ENCODE measurements at regions not wholly inside any gene's neighbourhood (a gene's known extent, or its start where the extent isn't known, plus 50 kb on each side); places are given as distances from the start of the nearest gene placed in this dataset.

- Histone ChIP-seq H3K9me3 (ENCODE audit: insufficient read depth in 2 of 2, low read depth in 1 of 2, low read length in 1 of 2) (peaks cover 10 to 11% of the 10 kb centered on the region in 2 experiments), H2BK5ac (ENCODE audit: low read depth, low read length) (no peak overlapping the region)
- WGBS, 2 experiments (ENCODE audit: extremely low coverage in 1 of 2, insufficient coverage in 1 of 2, insufficient read length in 1 of 2, insufficient replicate concordance in 2 of 2, low coverage in 1 of 2, low lambda C conversion rate in 2 of 2, missing lambda C conversion rate in 1 of 2): 85% methylated on average over 2 of the region's 2 CpGs; no CpG with 5 or more reads in 1 of the 2 experiments
Measured at GRCh38 chr19:30273184-30273583, 99.0 kb upstream of the ZNF536 start.

More at GRCh38 chr19:30273184-30273583, 99.0 kb upstream of the ZNF536 start:
- DNase-seq (ENCODE audit: low read depth in 1 of 2, low spot score in 2 of 2) (no peak), FAIRE-seq (no peak)
- Histone ChIP-seq H3K14ac (ENCODE audit: insufficient read length) (no peak overlapping the region), H3K27me3 (replicated peaks in 1 of 4; ENCODE audit: control insufficient read depth in 3 of 4, extremely low read depth in 1 of 4, insufficient read depth in 3 of 4, low read length in 3 of 4) (no peaks in the 10 kb centered on the region; a peak in 1 of 7 replicates), H2BK15ac (ENCODE audit: low read length) (no peak overlapping the region), H2BK20ac (ENCODE audit: low read length) (no peak overlapping the region), H3K9ac (replicated peaks in 1 of 4; ENCODE audit: extremely low read depth in 1 of 4, low read depth in 3 of 4, low read length in 3 of 4) (no peak overlapping the region), H3K27ac (ENCODE audit: low read depth, low read length) (no peak overlapping the region), H2BK120ac (replicated peaks; ENCODE audit: low read depth, low read length) (no peak overlapping the region), H3K36me3 (ENCODE audit: control insufficient read depth in 2 of 4, insufficient read depth in 4 of 4, low read length in 3 of 4) (no peaks in the 10 kb centered on the region), H4K5ac (ENCODE audit: insufficient read length, low read depth, low read length) (no peak overlapping the region), H3K4me2 (ENCODE audit: insufficient read depth in 1 of 2, low read depth in 2 of 2, low read length in 2 of 2) (no peak overlapping the region), H3K18ac (ENCODE audit: extremely low read depth, low read length) (no peak overlapping the region), H3K79me1 (ENCODE audit: low read depth, low read length) (no peaks in the 10 kb centered on the region), H3K23me2 (ENCODE audit: low read depth, low read length) (no peaks in the 10 kb centered on the region), H2BK12ac (ENCODE audit: low read depth, low read length) (no peak overlapping the region), H2AFZ (ENCODE audit: low read length) (no peak overlapping the region), H3K79me2 (ENCODE audit: control insufficient read depth in 1 of 2, insufficient read depth in 2 of 2, low read length in 2 of 2) (no peaks in the 10 kb centered on the region), H3K4ac (replicated peaks; ENCODE audit: insufficient read length, low read depth, low read length) (no peak overlapping the region), H3K4me3 (ENCODE audit: extremely low read depth in 1 of 4, insufficient read depth in 2 of 4, low read depth in 3 of 4, low read length in 4 of 4) (no peak overlapping the region), H3K56ac (replicated peaks; ENCODE audit: insufficient read length, low read depth, low read length) (no peak overlapping the region), H2AK5ac (ENCODE audit: low read depth, low read length) (no peak overlapping the region), H3K23ac (ENCODE audit: insufficient read length) (no peak overlapping the region), H4K91ac (replicated peaks; ENCODE audit: insufficient read length, low read length) (no peak overlapping the region), H3K4me1 (replicated peaks in 1 of 4; ENCODE audit: control insufficient read depth in 3 of 4, insufficient read depth in 4 of 4, low read length in 3 of 4) (peaks cover 0 to 22% (median 4%) of the 10 kb centered on the region in 4 experiments; a peak in 6 of 7 replicates), H4K20me1 (replicated peaks in 1 of 2; ENCODE audit: control insufficient read depth in 1 of 2, insufficient read depth in 2 of 2, low read length in 2 of 2) (no peaks in the 10 kb centered on the region), H4K8ac (ENCODE audit: extremely low read depth, insufficient read depth, low read length) (no peak overlapping the region)
- TF ChIP-seq RBBP5 (IDR thresholded peaks at IDR 0.05; ENCODE audit: borderline replicate concordance, low read depth, low read length): no peak
- TF ChIP-seq KDM4A (IDR thresholded peaks at IDR 0.05; ENCODE audit: low read depth, low read length, severe bottlenecking): no peak
- no peak for TF ChIP-seq E2F6 (IDR thresholded peaks at IDR 0.05)
- TF ChIP-seq CREB1 (IDR thresholded peaks at IDR 0.05): no peak
- no peak for TF ChIP-seq SRF (IDR thresholded peaks at IDR 0.05; ENCODE audit: low read depth, low read length)
- POLR2A ChIA-PET (ENCODE audit: partially characterized antibody): no interaction called here
- CTCF ChIA-PET (ENCODE audit: partially characterized antibody): no interaction called here

Measured in H1 (cell line).